ENCODE measurements at regions not wholly inside any gene's neighbourhood (a gene's known extent, or its start where the extent isn't known, plus 50 kb on each side); places are given as distances from the start of the nearest gene placed in this dataset.

- H3K4me1 Mint-ChIP-seq (ENCODE audit: low read depth) = peaks cover 21% of the 10 kb centered on the region
- intact Hi-C loops (cut with micrococcal nuclease) = no loop called here
- no peaks in the 10 kb centered on the region for H3K36me3 Mint-ChIP-seq (ENCODE audit: low read depth)
- no peak overlapping the region for H3K27ac Mint-ChIP-seq
- no peak for DNase-seq (ENCODE audit: low spot score)
- no peak overlapping the region for H3K4me3 Mint-ChIP-seq (ENCODE audit: low read depth)
- peaks cover 35% of the 10 kb centered on the region for H3K27me3 Mint-ChIP-seq (ENCODE audit: low read depth)
- H3K9me3 Mint-ChIP-seq = no peaks in the 10 kb centered on the region
Measured at GRCh38 chr2:60311524-60311923, 241.9 kb downstream of the BCL11A start.

GRCh38 chr2:60309941-60310660 lies 243.4 kb downstream of the BCL11A start:
- Mint-ChIP-seq H3K4me1 (ENCODE audit: low read depth) (peaks cover 21% of the 10 kb centered on the region), H3K4me3 (ENCODE audit: low read depth) (no peak overlapping the region), H3K36me3 (ENCODE audit: low read depth) (no peaks in the 10 kb centered on the region), H3K27me3 (ENCODE audit: low read depth) (peaks cover 27% of the 10 kb centered on the region), H3K9me3 (no peaks in the 10 kb centered on the region), H3K27ac (no peak overlapping the region)
- intact Hi-C loops (cut with micrococcal nuclease) = no loop called here
- DNase-seq (ENCODE audit: low spot score) = no peak

- H3K4me1 Mint-ChIP-seq (ENCODE audit: low read depth) = peaks cover 18% of the 10 kb centered on the region
- intact Hi-C loops (cut with micrococcal nuclease) = no loop called here
- no peak for DNase-seq (ENCODE audit: low spot score)
- H3K4me3 Mint-ChIP-seq (ENCODE audit: low read depth) = no peak overlapping the region
- peaks cover 22% of the 10 kb centered on the region for H3K27me3 Mint-ChIP-seq (ENCODE audit: low read depth)
- H3K27ac Mint-ChIP-seq = no peak overlapping the region
- no peaks in the 10 kb centered on the region for H3K9me3 Mint-ChIP-seq
- no peaks in the 10 kb centered on the region for H3K36me3 Mint-ChIP-seq (ENCODE audit: low read depth)
Measured at GRCh38 chr2:60309336-60309735, 244.1 kb downstream of the BCL11A start.

- Mint-ChIP-seq H3K9me3 (no peaks in the 10 kb centered on the region), H3K27ac (no peak overlapping the region), H3K27me3 (ENCODE audit: low read depth) (peaks cover 21% of the 10 kb centered on the region), H3K4me1 (ENCODE audit: low read depth) (peaks cover 4% of the 10 kb centered on the region), H3K4me3 (ENCODE audit: low read depth) (no peak overlapping the region), H3K36me3 (ENCODE audit: low read depth) (no peaks in the 10 kb centered on the region)
- intact Hi-C loops (cut with micrococcal nuclease) = no loop called here
- DNase-seq (ENCODE audit: low spot score) = no peak
Measured at GRCh38 chr2:60306267-60306861, 247.1 kb downstream of the BCL11A start.

- H3K36me3 Mint-ChIP-seq (ENCODE audit: low read depth) = no peaks in the 10 kb centered on the region
- H3K27me3 Mint-ChIP-seq (ENCODE audit: low read depth) = peaks cover 13% of the 10 kb centered on the region
- H3K4me1 Mint-ChIP-seq (ENCODE audit: low read depth) = no peaks in the 10 kb centered on the region
- DNase-seq (ENCODE audit: low spot score) = no peak
- H3K4me3 Mint-ChIP-seq (ENCODE audit: low read depth) = no peak overlapping the region
- intact Hi-C loops (cut with micrococcal nuclease) = no loop called here
- H3K9me3 Mint-ChIP-seq = no peaks in the 10 kb centered on the region
- H3K27ac Mint-ChIP-seq = no peak overlapping the region
Measured at GRCh38 chr2:60303680-60304079, 249.8 kb downstream of the BCL11A start.

GRCh38 chr2:60302377-60303126 lies 250.9 kb downstream of the BCL11A start:
- Mint-ChIP-seq H3K27ac (no peak overlapping the region), H3K4me1 (ENCODE audit: low read depth) (no peaks in the 10 kb centered on the region), H3K9me3 (no peaks in the 10 kb centered on the region), H3K36me3 (ENCODE audit: low read depth) (no peaks in the 10 kb centered on the region), H3K27me3 (ENCODE audit: low read depth) (peaks cover 9% of the 10 kb centered on the region), H3K4me3 (ENCODE audit: low read depth) (no peak overlapping the region)
- intact Hi-C loops (cut with micrococcal nuclease) = no loop called here
- no peak for DNase-seq (ENCODE audit: low spot score)

- intact Hi-C loops (cut with micrococcal nuclease) = no loop called here
- no peak overlapping the region for H3K27ac Mint-ChIP-seq
- no peak for DNase-seq (ENCODE audit: low spot score)
- H3K4me1 Mint-ChIP-seq (ENCODE audit: low read depth) = no peaks in the 10 kb centered on the region
- no peaks in the 10 kb centered on the region for H3K36me3 Mint-ChIP-seq (ENCODE audit: low read depth)
- H3K9me3 Mint-ChIP-seq = no peaks in the 10 kb centered on the region
- peaks cover 5% of the 10 kb centered on the region for H3K27me3 Mint-ChIP-seq (ENCODE audit: low read depth)
- no peak overlapping the region for H3K4me3 Mint-ChIP-seq (ENCODE audit: low read depth)
Measured at GRCh38 chr2:60301726-60302125, 251.7 kb downstream of the BCL11A start.

- no peak overlapping the region for H3K27ac Mint-ChIP-seq
- no peak for DNase-seq (ENCODE audit: low spot score)
- intact Hi-C loops (cut with micrococcal nuclease) = no loop called here
- H3K4me3 Mint-ChIP-seq (ENCODE audit: low read depth) = no peak overlapping the region
- no peaks in the 10 kb centered on the region for H3K9me3 Mint-ChIP-seq
- no peaks in the 10 kb centered on the region for H3K4me1 Mint-ChIP-seq (ENCODE audit: low read depth)
- H3K36me3 Mint-ChIP-seq (ENCODE audit: low read depth) = no peaks in the 10 kb centered on the region
- H3K27me3 Mint-ChIP-seq (ENCODE audit: low read depth) = no peaks in the 10 kb centered on the region
Measured at GRCh38 chr2:60299179-60299578, 254.3 kb downstream of the BCL11A start.

- H3K4me3 Mint-ChIP-seq (ENCODE audit: low read depth) = no peak overlapping the region
- no peak overlapping the region for H3K27ac Mint-ChIP-seq
- no peaks in the 10 kb centered on the region for H3K36me3 Mint-ChIP-seq (ENCODE audit: low read depth)
- intact Hi-C loops (cut with micrococcal nuclease) = no loop called here
- H3K27me3 Mint-ChIP-seq (ENCODE audit: low read depth) = no peaks in the 10 kb centered on the region
- H3K4me1 Mint-ChIP-seq (ENCODE audit: low read depth) = no peaks in the 10 kb centered on the region
- DNase-seq (ENCODE audit: low spot score) = no peak
- no peaks in the 10 kb centered on the region for H3K9me3 Mint-ChIP-seq
Measured at GRCh38 chr2:60298006-60298696, 255.3 kb downstream of the BCL11A start.

- H3K4me1 Mint-ChIP-seq (ENCODE audit: low read depth) = no peaks in the 10 kb centered on the region
Measured at GRCh38 chr2:60297296-60298005, 256.0 kb downstream of the BCL11A start.

GRCh38 chr2:60296219-60296955 lies 257.1 kb downstream of the BCL11A start:
- no peaks in the 10 kb centered on the region for H3K4me1 Mint-ChIP-seq (ENCODE audit: low read depth)
- no peak overlapping the region for H3K4me3 Mint-ChIP-seq (ENCODE audit: low read depth)
- H3K9me3 Mint-ChIP-seq = no peaks in the 10 kb centered on the region
- no peaks in the 10 kb centered on the region for H3K36me3 Mint-ChIP-seq (ENCODE audit: low read depth)
- intact Hi-C loops (cut with micrococcal nuclease) = no loop called here
- H3K27ac Mint-ChIP-seq = no peak overlapping the region
- H3K27me3 Mint-ChIP-seq (ENCODE audit: low read depth) = peaks cover 3% of the 10 kb centered on the region
- no peak for DNase-seq (ENCODE audit: low spot score)

More at GRCh38 chr2:60297296-60298005, 256.0 kb downstream of the BCL11A start:
- Mint-ChIP-seq H3K27me3 (ENCODE audit: low read depth) (peaks cover 2% of the 10 kb centered on the region), H3K9me3 (no peaks in the 10 kb centered on the region), H3K4me3 (ENCODE audit: low read depth) (no peak overlapping the region), H3K27ac (no peak overlapping the region), H3K36me3 (ENCODE audit: low read depth) (no peaks in the 10 kb centered on the region)
- intact Hi-C loops (cut with micrococcal nuclease) = no loop called here
- DNase-seq (ENCODE audit: low spot score) = no peak

GRCh38 chr2:60295636-60295962 lies 257.9 kb downstream of the BCL11A start:
- no peak for DNase-seq (ENCODE audit: low spot score)
- no peak overlapping the region for H3K27ac Mint-ChIP-seq

More at GRCh38 chr2:60295636-60295962, 257.9 kb downstream of the BCL11A start:
- H3K9me3 Mint-ChIP-seq = no peaks in the 10 kb centered on the region
- H3K36me3 Mint-ChIP-seq (ENCODE audit: low read depth) = no peaks in the 10 kb centered on the region
- no peaks in the 10 kb centered on the region for H3K4me1 Mint-ChIP-seq (ENCODE audit: low read depth)
- intact Hi-C loops (cut with micrococcal nuclease) = no loop called here
- H3K4me3 Mint-ChIP-seq (ENCODE audit: low read depth) = no peak overlapping the region
- peaks cover 3% of the 10 kb centered on the region for H3K27me3 Mint-ChIP-seq (ENCODE audit: low read depth)
